GM12875 (cell line): ENCODE measurements at regions not wholly inside any gene's neighbourhood (a gene's known extent, or its start where the extent isn't known, plus 50 kb on each side); places are given as distances from the start of the nearest gene placed in this dataset.

Source experiments
- H3K4me3 ChIP-seq: one replicate; pipeline ENCODE4 v1.5.1; 2011; ENCODE audit warnings: low read depth, low read length, control low read depth
- TF ChIP-seq, protein P1 (sequence below): IDR thresholded peaks from 2 replicates; pipeline ENCODE4 v1.5.1; 2011; ENCODE audit warnings: low read depth, mild to moderate bottlenecking, control low read depth, inconsistent platforms, low read length, moderate library complexity, borderline replicate concordance; ENCODE audit not compliant: insufficient read depth

DNA sequence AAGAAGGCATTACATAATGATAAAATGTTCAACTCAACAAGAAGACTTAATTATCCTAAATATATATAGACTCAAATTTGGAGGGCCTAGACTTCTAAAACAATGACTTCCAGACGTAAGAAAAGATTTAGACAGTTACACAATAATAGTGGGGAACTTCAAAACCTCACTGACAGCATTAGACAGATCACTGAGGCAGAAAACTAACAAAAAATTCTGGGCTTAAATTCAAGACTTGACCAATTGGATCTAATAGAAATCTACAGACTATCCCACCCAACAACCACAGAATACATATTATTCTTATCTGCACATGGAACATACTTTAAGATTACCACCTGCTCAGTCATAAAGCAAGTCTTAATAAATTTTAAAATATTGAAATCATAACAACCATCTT is 93.3 kb upstream of the ARSJ start:
- no peak overlapping the region for H3K4me3 ChIP-seq
- TF ChIP-seq, protein P1, sequence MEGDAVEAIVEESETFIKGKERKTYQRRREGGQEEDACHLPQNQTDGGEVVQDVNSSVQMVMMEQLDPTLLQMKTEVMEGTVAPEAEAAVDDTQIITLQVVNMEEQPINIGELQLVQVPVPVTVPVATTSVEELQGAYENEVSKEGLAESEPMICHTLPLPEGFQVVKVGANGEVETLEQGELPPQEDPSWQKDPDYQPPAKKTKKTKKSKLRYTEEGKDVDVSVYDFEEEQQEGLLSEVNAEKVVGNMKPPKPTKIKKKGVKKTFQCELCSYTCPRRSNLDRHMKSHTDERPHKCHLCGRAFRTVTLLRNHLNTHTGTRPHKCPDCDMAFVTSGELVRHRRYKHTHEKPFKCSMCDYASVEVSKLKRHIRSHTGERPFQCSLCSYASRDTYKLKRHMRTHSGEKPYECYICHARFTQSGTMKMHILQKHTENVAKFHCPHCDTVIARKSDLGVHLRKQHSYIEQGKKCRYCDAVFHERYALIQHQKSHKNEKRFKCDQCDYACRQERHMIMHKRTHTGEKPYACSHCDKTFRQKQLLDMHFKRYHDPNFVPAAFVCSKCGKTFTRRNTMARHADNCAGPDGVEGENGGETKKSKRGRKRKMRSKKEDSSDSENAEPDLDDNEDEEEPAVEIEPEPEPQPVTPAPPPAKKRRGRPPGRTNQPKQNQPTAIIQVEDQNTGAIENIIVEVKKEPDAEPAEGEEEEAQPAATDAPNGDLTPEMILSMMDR, result no peak

DNA sequence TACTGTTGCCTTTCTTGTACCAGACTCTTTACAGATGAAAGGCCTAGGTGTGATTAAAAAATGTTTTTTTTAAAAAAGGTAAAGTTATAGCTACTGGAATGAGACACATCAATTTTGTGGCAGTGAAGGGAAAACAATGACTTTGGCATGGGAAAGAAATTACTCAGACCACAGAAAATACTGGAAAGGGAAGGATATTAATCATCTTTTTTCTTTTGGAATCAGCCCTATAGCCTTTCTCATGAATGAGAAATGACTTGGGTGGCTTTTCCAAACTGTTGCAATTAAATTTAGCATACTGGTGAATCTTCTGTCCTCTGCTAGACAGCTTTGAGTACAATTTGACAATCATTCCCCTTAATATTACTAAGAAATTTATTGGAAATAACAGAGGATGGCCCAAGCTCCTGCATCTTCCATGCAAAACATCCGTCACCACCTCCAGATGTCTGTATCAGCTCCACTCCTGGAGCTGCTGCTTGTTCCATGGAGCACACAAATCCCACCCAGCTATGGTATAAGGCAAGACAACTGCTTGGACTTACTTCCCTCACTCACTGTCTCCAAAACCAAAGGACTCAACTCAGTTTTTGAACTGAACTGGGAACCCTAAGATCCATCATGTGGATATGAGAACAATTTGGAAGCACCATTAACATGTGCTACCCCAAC is 97.6 kb upstream of the ARSJ start:
- no peak overlapping the region for H3K4me3 ChIP-seq
- TF ChIP-seq, protein P1, result no peak

DNA sequence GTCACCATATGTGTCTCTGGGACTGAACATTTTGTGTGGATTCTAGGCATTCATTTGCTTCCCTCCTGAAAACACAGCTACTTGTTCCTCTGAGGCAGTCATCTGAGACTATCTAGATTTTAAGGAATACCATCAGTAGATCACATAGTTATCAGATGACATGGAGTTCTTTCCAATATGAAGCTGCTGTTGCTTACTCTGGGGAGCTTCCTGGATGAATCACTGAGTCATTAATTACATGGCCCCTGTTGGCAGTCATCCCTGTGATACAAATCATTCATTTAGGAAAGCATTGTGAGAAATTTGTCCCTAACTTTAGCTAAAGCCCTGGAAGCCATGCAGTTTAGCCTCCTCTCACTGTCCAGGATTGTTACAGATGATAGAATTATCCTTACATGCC is 98.2 kb upstream of the ARSJ start:
- TF ChIP-seq, protein P1, result no peak
- H3K4me3 ChIP-seq, result no peak overlapping the region

DNA sequence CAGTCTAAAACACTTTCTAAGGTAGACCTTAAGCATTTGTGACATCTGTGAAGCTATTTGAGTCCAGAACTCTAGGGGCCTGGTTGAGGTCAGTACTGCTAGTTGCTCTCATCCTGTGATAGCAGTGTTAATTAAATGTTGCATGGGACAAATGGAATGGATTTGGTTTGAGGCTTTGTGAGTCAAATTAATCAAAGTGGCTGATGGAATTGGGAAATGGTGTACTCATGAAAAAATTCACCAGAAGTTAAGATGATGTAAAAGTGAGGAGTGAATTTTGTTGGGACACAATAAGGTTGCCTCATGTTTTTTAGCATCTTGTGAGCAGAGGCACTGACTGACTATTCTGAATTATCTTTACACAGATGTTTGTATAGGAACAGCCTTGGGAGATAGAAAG is 99.2 kb upstream of the ARSJ start:
- TF ChIP-seq, protein P1, result no peak
- no peak overlapping the region for H3K4me3 ChIP-seq

DNA sequence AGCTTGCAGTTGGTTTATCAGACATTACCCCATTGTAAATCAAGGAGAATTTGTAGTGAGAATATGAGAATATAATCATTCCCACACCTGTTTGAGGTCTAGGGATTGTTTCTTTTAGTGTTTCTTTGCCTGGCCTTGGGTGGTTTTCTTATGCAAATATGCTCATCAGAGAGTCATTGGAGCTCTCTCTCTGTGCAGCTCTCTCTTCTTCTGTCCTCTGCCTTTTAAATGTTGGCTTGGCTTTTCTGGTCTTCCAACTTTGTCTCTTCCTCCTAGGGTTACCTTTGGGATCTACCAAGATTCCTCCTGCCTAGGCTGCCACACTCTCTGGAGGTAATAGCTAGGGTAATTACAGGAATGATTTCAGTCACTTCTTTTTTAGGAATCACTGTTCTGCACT is 102.3 kb upstream of the ARSJ start:
- TF ChIP-seq, protein P1, result no peak
- no peak overlapping the region for H3K4me3 ChIP-seq

DNA sequence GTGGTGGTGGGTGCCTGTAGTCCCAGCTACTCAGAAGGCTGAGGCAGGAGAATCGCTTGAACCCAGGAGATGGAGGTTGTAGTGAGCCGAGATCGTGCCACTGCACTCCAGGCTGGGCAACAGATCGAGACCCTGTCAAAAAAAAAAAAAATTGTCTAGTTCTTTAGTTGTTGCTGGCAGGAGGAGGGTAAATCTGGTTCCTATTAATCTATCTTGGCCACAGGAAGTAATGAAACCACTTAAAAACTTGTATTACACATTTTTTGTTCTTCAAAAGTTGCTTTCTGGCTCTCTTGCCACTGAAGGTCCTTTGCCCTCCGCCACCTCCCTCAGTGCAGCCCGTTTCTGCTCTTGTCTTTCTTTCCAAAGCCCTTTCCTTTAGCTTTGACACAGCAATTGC is 102.9 kb upstream of the ARSJ start:
- H3K4me3 ChIP-seq, result no peak overlapping the region
- TF ChIP-seq, protein P1, result no peak

DNA sequence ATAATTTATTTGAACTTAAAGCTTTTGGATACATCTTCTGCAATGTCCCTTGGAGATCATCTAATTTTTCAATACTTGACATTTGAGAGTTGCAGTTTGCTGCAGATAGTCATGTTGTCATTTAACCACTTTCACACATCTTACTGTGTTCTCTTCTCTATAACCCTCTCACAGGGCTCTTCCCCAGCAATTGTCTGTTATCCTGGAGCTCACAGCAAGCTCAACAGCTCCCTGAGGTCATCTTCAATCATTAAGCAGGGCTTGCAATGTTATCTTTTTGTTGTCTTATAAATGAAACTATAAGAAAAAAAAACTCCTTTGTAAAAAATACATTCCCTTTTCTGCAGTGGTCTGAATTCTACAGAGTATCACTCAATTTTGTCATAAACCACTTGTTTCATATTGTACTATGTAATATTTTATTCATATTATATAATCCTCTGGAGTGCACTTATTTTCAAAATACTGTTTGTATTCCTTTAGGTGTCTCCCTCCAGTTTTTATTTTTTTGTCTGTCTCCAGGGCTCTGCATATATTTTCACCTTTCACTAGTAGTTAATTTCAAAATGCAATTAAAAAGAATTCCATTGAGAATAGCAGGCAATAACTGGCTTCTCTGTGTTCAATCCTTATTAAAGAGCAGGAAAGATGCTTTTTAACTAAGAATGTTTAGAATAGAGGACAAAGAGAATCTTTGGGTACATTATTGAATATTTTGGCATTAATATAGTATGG is 106.3 kb upstream of the ARSJ start:
- TF ChIP-seq, protein P1, result no peak
- no peak overlapping the region for H3K4me3 ChIP-seq
